ENCODE measurements at regions not wholly inside any gene's neighbourhood (a gene's known extent, or its start where the extent isn't known, plus 50 kb on each side); places are given as distances from the start of the nearest gene placed in this dataset.

GRCh38 chr2:198414976-198415375, 610.6 kb downstream of the PLCL1 start:
- no CpG with 5 or more reads among the region's 2 CpGs for WGBS
- Histone ChIP-seq H3K27ac (ENCODE audit: low read length, poor library complexity, severe bottlenecking) (no peak overlapping the region), H2BK5ac (ENCODE audit: low read depth, low read length, poor library complexity, severe bottlenecking) (no peak overlapping the region), H3K14ac (ENCODE audit: low read length in 2 of 2) (no peak overlapping the region), H2AFZ (ENCODE audit: low read depth, low read length) (no peak overlapping the region), H3K4me2 (ENCODE audit: low read length, poor library complexity, severe bottlenecking) (no peak overlapping the region), H3K9ac (ENCODE audit: low read length) (no peak overlapping the region), H3K18ac (ENCODE audit: low read depth in 1 of 2, low read length in 2 of 2) (no peak overlapping the region), H2BK15ac (ENCODE audit: low read depth, poor library complexity, severe bottlenecking) (no peak overlapping the region), H2BK12ac (ENCODE audit: low read length in 2 of 2) (no peak overlapping the region), H3K27me3 (ENCODE audit: control insufficient read depth in 1 of 2, insufficient read depth in 1 of 2, low read length in 2 of 2) (no peaks in the 10 kb centered on the region), H2AK5ac (ENCODE audit: low read length, severe bottlenecking) (no peak overlapping the region), H3K4ac (ENCODE audit: low read depth in 1 of 2, low read length in 2 of 2) (no peak overlapping the region), H3K4me1 (ENCODE audit: control insufficient read depth, insufficient read depth, low read depth, low read length) (no peaks in the 10 kb centered on the region), H4K8ac (ENCODE audit: low read length) (no peak overlapping the region), H2BK120ac (ENCODE audit: low read depth, low read length) (no peak overlapping the region), H3K4me3 (ENCODE audit: insufficient read depth in 1 of 2, low read depth in 1 of 2, low read length in 2 of 2) (no peak overlapping the region), H4K91ac (ENCODE audit: low read length) (no peak overlapping the region), H3K23ac (ENCODE audit: low read length in 2 of 2) (no peak overlapping the region), H3K79me1 (replicated peaks; ENCODE audit: low read length, poor library complexity, severe bottlenecking) (no peaks in the 10 kb centered on the region), H3K9me3 (ENCODE audit: control insufficient read depth, low read length) (no peaks in the 10 kb centered on the region), H3K36me3 (ENCODE audit: control insufficient read depth in 1 of 2, insufficient read depth in 2 of 2, low read depth in 1 of 2, low read length in 2 of 2) (no peaks in the 10 kb centered on the region)
- DNase-seq: no peak

- Histone ChIP-seq H2BK120ac (ENCODE audit: low read depth, low read length) (no peak overlapping the region), H3K4me2 (ENCODE audit: low read length, poor library complexity, severe bottlenecking) (no peak overlapping the region), H2BK12ac (ENCODE audit: low read length in 2 of 2) (no peak overlapping the region), H2BK5ac (ENCODE audit: low read depth, low read length, poor library complexity, severe bottlenecking) (no peak overlapping the region), H3K14ac (ENCODE audit: low read length in 2 of 2) (no peak overlapping the region), H3K4ac (ENCODE audit: low read depth in 1 of 2, low read length in 2 of 2) (no peak overlapping the region), H4K8ac (ENCODE audit: low read length) (no peak overlapping the region), H2AK5ac (ENCODE audit: low read length, severe bottlenecking) (no peak overlapping the region), H3K9ac (ENCODE audit: low read length) (no peak overlapping the region), H3K9me3 (ENCODE audit: control insufficient read depth, low read length) (no peaks in the 10 kb centered on the region), H3K79me1 (replicated peaks; ENCODE audit: low read length, poor library complexity, severe bottlenecking) (no peaks in the 10 kb centered on the region), H2BK15ac (ENCODE audit: low read depth, poor library complexity, severe bottlenecking) (no peak overlapping the region), H3K27ac (ENCODE audit: low read length, poor library complexity, severe bottlenecking) (no peak overlapping the region), H3K36me3 (ENCODE audit: control insufficient read depth in 1 of 2, insufficient read depth in 2 of 2, low read depth in 1 of 2, low read length in 2 of 2) (no peaks in the 10 kb centered on the region), H2AFZ (ENCODE audit: low read depth, low read length) (no peak overlapping the region), H4K91ac (ENCODE audit: low read length) (no peak overlapping the region), H3K18ac (ENCODE audit: low read depth in 1 of 2, low read length in 2 of 2) (no peak overlapping the region), H3K4me3 (ENCODE audit: insufficient read depth in 1 of 2, low read depth in 1 of 2, low read length in 2 of 2) (no peak overlapping the region), H3K4me1 (ENCODE audit: control insufficient read depth, insufficient read depth, low read depth, low read length) (no peaks in the 10 kb centered on the region), H3K27me3 (ENCODE audit: control insufficient read depth in 1 of 2, insufficient read depth in 1 of 2, low read length in 2 of 2) (no peaks in the 10 kb centered on the region), H3K23ac (ENCODE audit: low read length in 2 of 2) (no peak overlapping the region)
- 71% methylated on average over 1 of the region's 2 CpGs for WGBS
- no peak for DNase-seq
Observed at GRCh38 chr2:198411936-198412335, 607.5 kb downstream of the PLCL1 start.

- Histone ChIP-seq H3K79me1 (replicated peaks; ENCODE audit: low read length, poor library complexity, severe bottlenecking) (no peaks in the 10 kb centered on the region), H2BK15ac (ENCODE audit: low read depth, poor library complexity, severe bottlenecking) (no peak overlapping the region), H3K4me2 (ENCODE audit: low read length, poor library complexity, severe bottlenecking) (no peak overlapping the region), H3K14ac (ENCODE audit: low read length in 2 of 2) (no peak overlapping the region), H4K91ac (ENCODE audit: low read length) (no peak overlapping the region), H3K27me3 (ENCODE audit: control insufficient read depth in 1 of 2, insufficient read depth in 1 of 2, low read length in 2 of 2) (no peaks in the 10 kb centered on the region), H2BK120ac (ENCODE audit: low read depth, low read length) (no peak overlapping the region), H3K9ac (ENCODE audit: low read length) (no peak overlapping the region), H3K4me1 (ENCODE audit: control insufficient read depth, insufficient read depth, low read depth, low read length) (no peaks in the 10 kb centered on the region), H3K9me3 (ENCODE audit: control insufficient read depth, low read length) (no peaks in the 10 kb centered on the region), H2AFZ (ENCODE audit: low read depth, low read length) (no peak overlapping the region), H2BK12ac (ENCODE audit: low read length in 2 of 2) (no peak overlapping the region), H4K8ac (ENCODE audit: low read length) (no peak overlapping the region), H3K27ac (ENCODE audit: low read length, poor library complexity, severe bottlenecking) (no peak overlapping the region), H2BK5ac (ENCODE audit: low read depth, low read length, poor library complexity, severe bottlenecking) (no peak overlapping the region), H2AK5ac (ENCODE audit: low read length, severe bottlenecking) (no peak overlapping the region), H3K23ac (ENCODE audit: low read length in 2 of 2) (no peak overlapping the region), H3K18ac (ENCODE audit: low read depth in 1 of 2, low read length in 2 of 2) (no peak overlapping the region), H3K4ac (ENCODE audit: low read depth in 1 of 2, low read length in 2 of 2) (no peak overlapping the region), H3K36me3 (ENCODE audit: control insufficient read depth in 1 of 2, insufficient read depth in 2 of 2, low read depth in 1 of 2, low read length in 2 of 2) (no peaks in the 10 kb centered on the region), H3K4me3 (ENCODE audit: insufficient read depth in 1 of 2, low read depth in 1 of 2, low read length in 2 of 2) (no peak overlapping the region)
- DNase-seq: no peak
- WGBS: 77% methylated on average over 6 of the region's 6 CpGs
Observed at GRCh38 chr2:198408171-198408570, 603.8 kb downstream of the PLCL1 start.

- H3K23ac ChIP-seq (ENCODE audit: low read length in 2 of 2): no peak overlapping the region
- no peak overlapping the region for H3K4me2 ChIP-seq (ENCODE audit: low read length, poor library complexity, severe bottlenecking)
- no peak overlapping the region for H2BK12ac ChIP-seq (ENCODE audit: low read length in 2 of 2)
Observed at GRCh38 chr2:198405311-198405710, 600.9 kb downstream of the PLCL1 start.

More at GRCh38 chr2:198405311-198405710, 600.9 kb downstream of the PLCL1 start:
- Histone ChIP-seq H2AK5ac (ENCODE audit: low read length, severe bottlenecking) (no peak overlapping the region), H2BK5ac (ENCODE audit: low read depth, low read length, poor library complexity, severe bottlenecking) (no peak overlapping the region), H3K79me1 (replicated peaks; ENCODE audit: low read length, poor library complexity, severe bottlenecking) (no peaks in the 10 kb centered on the region), H3K4me3 (ENCODE audit: insufficient read depth in 1 of 2, low read depth in 1 of 2, low read length in 2 of 2) (no peak overlapping the region), H3K9me3 (ENCODE audit: control insufficient read depth, low read length) (no peaks in the 10 kb centered on the region), H2BK15ac (ENCODE audit: low read depth, poor library complexity, severe bottlenecking) (no peak overlapping the region), H2AFZ (ENCODE audit: low read depth, low read length) (no peak overlapping the region), H3K18ac (ENCODE audit: low read depth in 1 of 2, low read length in 2 of 2) (no peak overlapping the region), H2BK120ac (ENCODE audit: low read depth, low read length) (no peak overlapping the region), H3K9ac (ENCODE audit: low read length) (no peak overlapping the region), H4K8ac (ENCODE audit: low read length) (no peak overlapping the region), H3K27me3 (ENCODE audit: control insufficient read depth in 1 of 2, insufficient read depth in 1 of 2, low read length in 2 of 2) (no peaks in the 10 kb centered on the region), H4K91ac (ENCODE audit: low read length) (no peak overlapping the region), H3K36me3 (ENCODE audit: control insufficient read depth in 1 of 2, insufficient read depth in 2 of 2, low read depth in 1 of 2, low read length in 2 of 2) (no peaks in the 10 kb centered on the region), H3K4ac (ENCODE audit: low read depth in 1 of 2, low read length in 2 of 2) (no peak overlapping the region), H3K27ac (ENCODE audit: low read length, poor library complexity, severe bottlenecking) (no peak overlapping the region), H3K14ac (ENCODE audit: low read length in 2 of 2) (no peak overlapping the region), H3K4me1 (ENCODE audit: control insufficient read depth, insufficient read depth, low read depth, low read length) (no peaks in the 10 kb centered on the region)
- DNase-seq: no peak
